Activated CD4-positive, alpha-beta T cell treated with anti-CD3 and anti-CD28 coated beads, Interleukin-2, amount 10 ng/mL, durations not matched to agents 7 days and 5 days (primary cell): ENCODE measurements at regions not wholly inside any gene's neighbourhood (a gene's known extent, or its start where the extent isn't known, plus 50 kb on each side); places are given as distances from the start of the nearest gene placed in this dataset.

ENCODE experiments used
- CTCF ChIA-PET: fragments of 350-600 bp; sonication (Branson Sonifier 250); formaldehyde crosslinking; loops from one replicate; lab custom pipeline; 2021; ENCODE audit warnings: antibody characterized with exemption; lab: Charles Lee
- POLR2A ChIA-PET: fragments of 350-600 bp; sonication (Branson Sonifier 250); formaldehyde crosslinking; loops from one replicate; lab custom pipeline; 2021; ENCODE audit warnings: antibody characterized with exemption; lab: Charles Lee
- DNase-seq: peaks from one replicate; pipeline ENCODE4 v3.0.0-alpha.2; 2020
- H3K27ac Mint-ChIP-seq: one replicate; pipeline ENCODE4 v1.8.0; 2021; ENCODE audit warnings: mild to moderate bottlenecking, moderate library complexity, mixed read lengths
- H3K27me3 Mint-ChIP-seq: one replicate; pipeline ENCODE4 v1.8.0; 2021; ENCODE audit warnings: mixed read lengths
- H3K36me3 Mint-ChIP-seq: one replicate; pipeline ENCODE4 v1.8.0; 2021; ENCODE audit warnings: low read depth, mixed read lengths
- H3K4me1 Mint-ChIP-seq: one replicate; pipeline ENCODE4 v1.8.0; 2021; ENCODE audit warnings: mixed read lengths
- H3K4me3 Mint-ChIP-seq: one replicate; pipeline ENCODE4 v1.8.0; 2021; ENCODE audit warnings: mild to moderate bottlenecking, moderate library complexity, mixed read lengths
- H3K9me3 Mint-ChIP-seq: one replicate; pipeline ENCODE4 v1.8.0; 2021; ENCODE audit warnings: mixed read lengths

DNA sequence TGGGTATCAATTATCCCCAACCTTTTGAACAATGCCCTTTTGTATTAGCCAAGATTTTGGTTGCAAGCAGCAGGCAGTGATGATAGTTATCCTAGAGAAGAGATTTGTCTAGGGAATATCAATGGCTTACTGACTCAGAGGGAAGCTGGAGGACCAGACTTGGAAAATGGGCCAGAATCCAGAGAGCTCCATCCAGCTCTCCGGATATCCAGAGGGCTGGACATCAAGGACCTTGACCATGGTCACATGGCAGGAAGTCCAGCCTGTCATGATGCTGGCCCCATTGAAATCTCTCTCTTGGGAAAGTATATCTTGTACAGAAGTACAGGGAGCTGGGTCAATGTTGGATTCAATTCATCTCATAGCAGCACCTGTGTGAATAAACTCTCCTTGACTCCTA lies 148.5 kb upstream of the PDZRN3 start:
- POLR2A ChIA-PET = no interaction called here
- DNase-seq = no peak
- Mint-ChIP-seq H3K4me3 (no peak overlapping the region), H3K27ac (no peak overlapping the region), H3K36me3 (no peaks in the 10 kb centered on the region), H3K27me3 (no peaks in the 10 kb centered on the region), H3K9me3 (no peaks in the 10 kb centered on the region), H3K4me1 (no peaks in the 10 kb centered on the region)
- CTCF ChIA-PET = no interaction called here

DNA sequence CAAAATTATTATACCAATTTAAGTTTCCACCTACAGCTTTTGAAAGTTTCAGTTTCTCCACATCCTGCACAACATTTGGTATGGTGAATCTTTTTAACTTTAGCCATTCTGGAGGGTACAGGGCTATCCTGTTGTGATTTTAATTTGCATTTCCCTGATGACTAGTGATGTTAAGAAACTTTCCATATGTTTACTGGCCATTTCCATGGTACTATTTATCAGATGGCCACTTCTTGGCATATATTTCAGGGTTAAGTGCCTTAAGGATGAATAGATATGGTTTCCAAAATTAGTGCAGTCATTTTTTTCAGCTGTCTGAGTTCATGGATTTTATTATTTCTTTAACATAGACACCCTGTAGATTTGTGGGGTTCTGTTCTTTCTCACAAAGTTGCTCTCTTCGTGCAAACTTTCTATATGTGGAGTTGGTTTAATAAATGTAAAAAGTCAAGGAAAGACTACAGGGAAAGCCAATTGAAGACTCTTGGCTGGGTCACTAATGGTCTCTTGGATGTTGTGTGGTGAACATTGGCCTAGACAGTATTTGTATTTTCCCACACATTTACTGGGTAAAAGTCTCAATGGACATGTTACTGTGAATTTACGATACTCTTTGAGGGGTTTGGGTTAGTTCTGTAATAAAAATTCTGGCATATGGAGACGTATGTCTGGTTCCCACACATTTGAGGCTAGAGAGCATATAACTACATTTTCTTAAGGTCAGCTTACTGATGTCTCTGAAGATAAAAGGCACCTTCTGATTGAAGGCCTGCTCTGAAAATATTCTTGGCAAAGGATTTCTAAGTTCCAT lies 147.5 kb upstream of the PDZRN3 start:
- POLR2A ChIA-PET = no interaction called here
- Mint-ChIP-seq H3K4me1 (no peaks in the 10 kb centered on the region), H3K4me3 (no peak overlapping the region)

DNA sequence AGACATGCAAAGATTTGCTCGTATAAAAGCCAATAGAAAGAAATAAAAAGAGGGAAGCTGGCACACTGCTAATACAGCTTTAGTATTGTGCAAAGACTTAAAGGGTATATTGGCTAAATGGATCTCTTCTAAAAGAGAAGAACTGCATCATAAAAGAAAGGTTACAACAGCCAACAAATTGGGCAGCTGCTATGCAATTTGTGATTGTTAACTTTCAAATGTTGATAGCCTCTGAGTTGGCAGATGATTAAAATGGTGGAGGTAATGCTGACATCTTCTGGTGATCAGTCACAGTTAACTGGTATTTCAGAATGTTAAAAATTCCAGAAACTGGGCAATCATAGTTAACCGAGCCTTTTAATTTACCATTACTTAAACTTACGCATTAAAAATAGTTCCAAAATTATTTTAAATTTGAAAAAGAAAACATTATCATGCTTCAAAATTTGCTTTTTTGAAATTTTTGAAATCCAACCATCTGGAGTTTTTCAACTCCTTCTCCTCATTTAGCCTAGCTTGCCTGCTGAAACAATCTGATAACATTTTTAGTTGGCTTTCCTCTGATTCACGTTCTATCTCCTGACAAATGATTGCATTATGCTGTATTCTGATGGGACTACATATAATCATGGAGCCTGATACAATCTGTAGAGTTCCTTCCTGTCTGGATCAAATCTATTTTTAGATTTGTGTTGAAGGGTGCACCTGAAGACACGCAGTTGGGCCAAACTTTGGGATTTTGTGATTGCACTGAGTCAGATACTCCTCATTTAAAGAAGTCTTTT lies 144.0 kb upstream of the PDZRN3 start:
- no peak overlapping the region for H3K4me3 Mint-ChIP-seq
- H3K9me3 Mint-ChIP-seq = no peaks in the 10 kb centered on the region
- no peaks in the 10 kb centered on the region for H3K4me1 Mint-ChIP-seq
- CTCF ChIA-PET = no interaction called here
- DNase-seq = no peak
- no peaks in the 10 kb centered on the region for H3K27me3 Mint-ChIP-seq
- POLR2A ChIA-PET = no interaction called here
- H3K27ac Mint-ChIP-seq = no peak overlapping the region
- H3K36me3 Mint-ChIP-seq = no peaks in the 10 kb centered on the region

More for the DNA sequence above, 147.5 kb upstream of the PDZRN3 start:
- Mint-ChIP-seq H3K27me3 (no peaks in the 10 kb centered on the region), H3K9me3 (no peaks in the 10 kb centered on the region), H3K36me3 (no peaks in the 10 kb centered on the region), H3K27ac (no peak overlapping the region)
- CTCF ChIA-PET = no interaction called here
- no peak for DNase-seq

DNA sequence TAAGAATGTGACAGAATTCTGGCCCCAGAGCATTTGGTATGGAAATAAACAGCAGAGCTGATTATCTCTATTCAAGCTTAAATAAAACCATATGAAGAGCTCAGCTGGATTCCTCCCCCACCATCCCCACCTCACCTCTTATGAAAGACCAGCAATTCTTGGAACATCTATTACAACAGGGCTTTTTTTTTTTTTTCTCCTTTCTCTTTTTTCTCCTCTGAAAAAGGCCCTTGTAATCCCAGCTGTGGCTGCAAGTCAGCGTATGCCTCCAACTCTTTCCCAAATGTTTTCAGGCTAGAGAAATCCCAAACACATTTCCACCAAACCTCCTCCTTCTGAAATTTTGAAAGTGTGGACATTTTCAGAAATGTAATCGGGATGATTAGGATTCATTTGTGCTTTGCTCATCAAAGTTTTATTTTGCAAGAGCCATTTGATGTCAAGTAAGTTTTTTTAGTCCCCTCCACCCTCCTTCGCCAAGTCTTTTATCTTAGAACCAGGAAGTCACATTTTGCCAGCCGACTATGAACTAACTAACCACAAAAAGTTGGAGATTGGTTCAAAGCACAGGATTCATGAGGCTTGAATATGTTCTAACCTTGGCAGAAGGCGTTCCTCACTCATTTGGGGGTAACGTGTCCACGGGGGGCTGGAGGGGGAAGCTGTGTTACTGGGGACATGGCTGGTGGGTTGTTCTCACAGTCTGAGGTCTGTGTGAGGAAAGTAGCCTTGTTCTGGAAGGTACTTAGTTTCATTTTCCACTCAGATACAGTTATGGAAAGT lies 142.0 kb upstream of the PDZRN3 start:
- H3K27ac Mint-ChIP-seq = no peak overlapping the region
- no peaks in the 10 kb centered on the region for H3K4me1 Mint-ChIP-seq
- POLR2A ChIA-PET = no interaction called here
- H3K27me3 Mint-ChIP-seq = no peaks in the 10 kb centered on the region
- CTCF ChIA-PET = interaction anchor here (0.6 kb wide), 1 partner anchor 565 kb away, joined by 6 read pairs; no protein-coding TSS in a partner anchor
- no peak overlapping the region for H3K4me3 Mint-ChIP-seq
- H3K36me3 Mint-ChIP-seq = no peaks in the 10 kb centered on the region
- no peaks in the 10 kb centered on the region for H3K9me3 Mint-ChIP-seq
- no peak for DNase-seq

DNA sequence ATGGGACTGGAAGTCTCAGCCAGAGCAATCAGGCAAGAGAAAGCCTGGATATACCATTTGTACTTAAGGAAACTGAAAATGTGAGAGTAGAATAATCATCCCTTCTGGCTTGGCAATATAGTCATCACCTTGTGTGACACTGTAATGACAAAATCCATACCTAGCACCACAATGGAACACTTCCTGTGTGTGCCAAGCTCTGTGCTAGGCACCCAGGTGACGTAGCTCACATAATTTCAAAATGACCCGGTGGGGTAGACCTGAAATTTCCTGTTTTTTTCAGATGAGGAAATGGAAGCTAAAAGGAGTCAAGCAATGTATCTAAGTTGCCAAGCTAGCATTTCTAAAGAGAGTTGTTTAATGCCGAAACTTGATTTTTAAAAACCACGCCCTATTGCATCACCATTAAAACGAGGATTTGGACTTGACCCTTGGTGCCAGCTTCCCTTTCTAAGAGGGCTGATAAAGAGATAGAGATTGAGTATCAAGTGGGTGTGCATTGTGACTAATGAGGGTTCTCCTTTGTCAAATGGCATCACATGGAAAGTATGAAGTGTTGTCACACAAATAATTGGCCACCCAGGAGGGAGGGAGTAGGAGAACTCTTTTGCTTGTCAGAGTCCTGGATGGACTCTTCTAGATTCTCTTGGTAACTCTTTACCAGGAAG lies 141.3 kb upstream of the PDZRN3 start:
- no peak for DNase-seq
- H3K4me1 Mint-ChIP-seq = no peaks in the 10 kb centered on the region
- no peaks in the 10 kb centered on the region for H3K36me3 Mint-ChIP-seq
- CTCF ChIA-PET = interaction anchor here (0.5 to 0.6 kb wide), 2 partner anchors 140 to 564 kb away, joined by 3 to 6 read pairs; no protein-coding TSS in a partner anchor
- POLR2A ChIA-PET = no interaction called here
- no peaks in the 10 kb centered on the region for H3K9me3 Mint-ChIP-seq
- H3K27ac Mint-ChIP-seq = no peak overlapping the region
- no peak overlapping the region for H3K4me3 Mint-ChIP-seq
- H3K27me3 Mint-ChIP-seq = no peaks in the 10 kb centered on the region

DNA sequence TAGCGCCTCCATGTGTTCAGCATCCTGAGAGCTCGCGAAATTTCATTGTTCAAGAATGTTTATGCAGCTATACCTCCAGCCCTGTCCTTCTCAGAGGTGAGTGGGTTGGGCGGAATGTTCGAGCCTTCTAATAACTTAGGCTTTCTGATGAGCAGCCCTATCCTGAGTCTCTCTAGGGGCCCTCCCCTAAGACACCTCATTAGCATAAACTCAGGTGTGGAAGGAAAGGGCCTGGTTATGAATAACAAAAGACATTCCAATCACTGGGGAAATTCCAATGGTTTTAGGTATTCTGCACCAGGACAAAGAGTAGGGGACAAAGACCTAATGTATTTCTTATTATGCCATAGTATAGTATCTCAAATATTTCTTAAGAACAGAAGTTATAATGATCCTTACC lies 138.1 kb upstream of the PDZRN3 start:
- DNase-seq = no peak
- CTCF ChIA-PET = no interaction called here
- no peaks in the 10 kb centered on the region for H3K36me3 Mint-ChIP-seq
- H3K4me3 Mint-ChIP-seq = no peak overlapping the region
- no peaks in the 10 kb centered on the region for H3K9me3 Mint-ChIP-seq
- H3K27me3 Mint-ChIP-seq = no peaks in the 10 kb centered on the region
- POLR2A ChIA-PET = no interaction called here
- no peak overlapping the region for H3K27ac Mint-ChIP-seq
- H3K4me1 Mint-ChIP-seq = no peaks in the 10 kb centered on the region

DNA sequence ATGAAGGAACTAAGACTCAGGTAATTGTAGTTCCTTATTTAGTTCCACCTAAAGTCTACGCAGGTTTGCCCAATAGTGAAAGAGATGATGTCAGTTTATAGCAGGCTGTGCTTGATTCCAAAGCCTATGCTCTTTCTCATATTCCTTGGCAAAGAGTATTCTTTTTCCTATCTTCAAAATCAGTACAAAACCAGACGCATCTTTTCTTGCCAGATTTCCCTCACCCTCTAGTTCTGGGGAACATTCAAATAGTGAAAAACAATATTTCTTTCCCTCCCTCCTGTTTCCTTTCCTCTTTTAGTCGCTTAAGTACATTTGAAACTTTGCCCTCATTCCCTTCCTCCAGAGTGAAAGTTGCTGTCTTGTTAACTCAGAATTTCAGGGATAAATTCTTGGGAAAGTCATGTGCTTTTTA lies 134.6 kb upstream of the PDZRN3 start:
- Mint-ChIP-seq H3K9me3 (no peaks in the 10 kb centered on the region), H3K4me3 (no peak overlapping the region), H3K4me1 (no peaks in the 10 kb centered on the region), H3K27ac (no peak overlapping the region), H3K27me3 (no peaks in the 10 kb centered on the region), H3K36me3 (no peaks in the 10 kb centered on the region)
- CTCF ChIA-PET = no interaction called here
- no peak for DNase-seq
- POLR2A ChIA-PET = no interaction called here

DNA sequence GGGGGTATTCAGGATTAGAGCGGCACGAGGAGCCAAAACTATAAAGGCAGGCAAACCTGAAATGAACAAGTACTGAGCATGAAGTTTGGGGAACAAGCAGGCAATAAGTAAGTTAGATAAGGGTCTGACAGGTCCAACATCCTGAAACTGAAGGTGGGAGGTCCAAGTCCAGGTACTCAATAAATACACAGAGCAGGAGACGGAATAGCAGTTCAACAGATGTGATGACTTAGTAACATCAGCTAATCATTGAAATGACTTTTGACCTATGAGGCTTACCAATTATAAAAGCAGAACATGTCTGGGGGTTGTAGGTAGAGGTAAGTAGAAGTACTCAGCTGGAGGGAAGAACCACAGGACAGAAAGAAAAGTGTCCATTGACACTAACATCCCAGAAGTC lies 132.8 kb upstream of the PDZRN3 start:
- POLR2A ChIA-PET = no interaction called here
- no peaks in the 10 kb centered on the region for H3K27me3 Mint-ChIP-seq
- no peak overlapping the region for H3K27ac Mint-ChIP-seq
- no peak overlapping the region for H3K4me3 Mint-ChIP-seq
- CTCF ChIA-PET = no interaction called here
- H3K36me3 Mint-ChIP-seq = no peaks in the 10 kb centered on the region
- no peaks in the 10 kb centered on the region for H3K9me3 Mint-ChIP-seq
- no peaks in the 10 kb centered on the region for H3K4me1 Mint-ChIP-seq
- no peak for DNase-seq

DNA sequence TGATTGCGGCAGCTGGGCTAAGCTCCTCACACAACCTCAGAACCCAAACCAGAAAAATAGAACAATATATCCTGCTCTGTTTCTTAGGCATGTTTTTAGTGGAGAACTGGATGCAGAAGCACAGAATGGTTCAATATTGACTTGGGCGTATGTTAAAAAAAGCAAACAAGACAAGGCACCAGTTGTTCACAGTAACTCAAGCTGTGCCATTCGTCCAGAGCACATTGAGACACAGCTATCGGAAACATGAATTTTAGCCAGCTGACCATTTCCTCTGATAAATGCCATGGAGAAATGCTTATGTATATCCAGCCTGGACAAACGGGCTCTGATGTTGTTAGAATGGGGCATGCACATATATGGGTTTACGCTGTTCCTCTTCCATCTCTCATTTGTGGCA lies 129.2 kb upstream of the PDZRN3 start:
- POLR2A ChIA-PET = no interaction called here
- H3K27me3 Mint-ChIP-seq = no peaks in the 10 kb centered on the region
- H3K9me3 Mint-ChIP-seq = no peaks in the 10 kb centered on the region

DNA sequence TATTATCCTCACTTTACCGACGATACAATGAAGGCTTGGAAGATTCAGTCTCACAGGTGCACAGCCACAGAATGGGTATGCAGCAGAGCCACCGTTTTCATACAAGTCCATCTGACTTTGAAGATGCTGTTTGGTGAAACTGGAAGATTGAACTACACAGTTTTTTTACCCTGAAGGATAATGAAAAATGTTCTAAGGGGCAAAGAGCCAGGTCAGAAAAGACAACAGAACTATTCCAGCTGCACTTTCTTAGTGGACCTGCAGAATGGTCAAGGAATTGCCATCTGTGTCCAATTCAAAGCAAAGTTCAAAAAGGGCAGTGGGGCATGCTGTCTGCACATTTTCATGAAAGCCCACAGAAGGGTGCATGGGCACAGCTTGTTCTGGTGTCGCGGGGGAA lies 127.6 kb upstream of the PDZRN3 start:
- POLR2A ChIA-PET = no interaction called here
- CTCF ChIA-PET = no interaction called here
- Mint-ChIP-seq H3K9me3 (no peaks in the 10 kb centered on the region), H3K27ac (no peak overlapping the region), H3K4me1 (no peaks in the 10 kb centered on the region), H3K4me3 (no peak overlapping the region), H3K27me3 (no peaks in the 10 kb centered on the region), H3K36me3 (no peaks in the 10 kb centered on the region)
- no peak for DNase-seq

More for the DNA sequence above, 129.2 kb upstream of the PDZRN3 start:
- no peak overlapping the region for H3K27ac Mint-ChIP-seq
- no peaks in the 10 kb centered on the region for H3K36me3 Mint-ChIP-seq
- CTCF ChIA-PET = no interaction called here
- no peak for DNase-seq
- no peaks in the 10 kb centered on the region for H3K4me1 Mint-ChIP-seq
- H3K4me3 Mint-ChIP-seq = no peak overlapping the region

DNA sequence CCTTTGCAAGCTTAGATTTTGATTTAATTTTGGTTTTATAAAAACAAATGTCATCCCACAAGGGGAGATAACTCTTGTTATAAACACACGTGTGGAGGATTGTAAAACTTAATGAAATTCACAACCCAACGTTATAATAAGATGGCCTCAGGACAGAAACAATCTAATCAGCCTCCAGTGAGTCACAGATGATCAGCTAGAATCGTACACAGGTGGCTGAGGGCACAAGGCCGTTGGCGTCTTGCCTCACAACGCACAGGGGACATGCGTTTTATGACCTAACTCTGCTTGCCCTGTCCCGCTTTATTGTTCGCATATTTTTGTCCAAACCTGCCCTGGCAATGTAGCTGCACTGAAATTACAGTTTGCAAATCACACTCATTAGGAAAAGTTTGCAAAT lies 121.9 kb upstream of the PDZRN3 start:
- no peak overlapping the region for H3K27ac Mint-ChIP-seq
- H3K36me3 Mint-ChIP-seq = no peaks in the 10 kb centered on the region
- H3K4me3 Mint-ChIP-seq = no peak overlapping the region
- no peaks in the 10 kb centered on the region for H3K4me1 Mint-ChIP-seq
- ChIA-PET CTCF (interaction anchor here (0.5 kb wide), 1 partner anchor 1996 kb away, joined by 3 read pairs; no protein-coding TSS in a partner anchor), POLR2A (no interaction called here)
- DNase-seq = no peak
- no peaks in the 10 kb centered on the region for H3K9me3 Mint-ChIP-seq
- no peaks in the 10 kb centered on the region for H3K27me3 Mint-ChIP-seq

DNA sequence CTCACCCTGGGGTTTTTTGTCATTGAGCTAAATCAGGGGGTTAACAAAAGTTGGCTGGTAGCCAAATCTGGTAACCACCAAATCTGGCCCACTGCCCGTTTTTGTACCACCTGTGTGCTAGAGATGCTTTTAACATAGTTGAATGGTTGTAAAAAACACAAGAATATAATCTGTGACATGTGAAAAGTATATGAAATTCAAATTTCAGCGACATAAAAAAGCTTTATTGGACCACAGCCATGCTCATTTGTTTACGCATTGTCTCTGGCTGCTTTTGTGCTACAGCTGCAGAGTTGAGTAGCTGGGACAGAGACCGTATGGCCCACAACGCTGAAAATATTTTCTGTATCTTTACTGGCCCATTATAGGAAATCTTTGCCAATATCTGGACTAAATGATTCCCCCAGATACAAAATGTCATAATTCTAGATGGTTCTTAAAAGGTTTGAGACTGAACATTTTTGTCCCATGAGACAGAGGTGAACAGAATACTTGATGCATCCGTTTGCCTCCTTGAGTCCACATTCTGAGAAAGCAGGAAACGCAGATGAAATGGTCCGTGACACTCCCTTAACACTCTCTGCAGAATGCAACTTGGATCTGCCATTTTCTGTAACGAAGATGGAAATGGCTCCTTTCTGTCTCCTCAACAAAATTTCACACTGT lies 120.9 kb upstream of the PDZRN3 start:
- Mint-ChIP-seq H3K9me3 (no peaks in the 10 kb centered on the region), H3K27ac (no peak overlapping the region), H3K4me3 (no peak overlapping the region), H3K27me3 (no peaks in the 10 kb centered on the region), H3K4me1 (no peaks in the 10 kb centered on the region), H3K36me3 (no peaks in the 10 kb centered on the region)
- POLR2A ChIA-PET = no interaction called here
- CTCF ChIA-PET = interaction anchor here (0.5 kb wide), 1 partner anchor 1995 kb away, joined by 3 read pairs; no protein-coding TSS in a partner anchor
- DNase-seq = no peak
